OCI-LY1 (cell line): ENCODE measurements at regions not wholly inside any gene's neighbourhood (a gene's known extent, or its start where the extent isn't known, plus 50 kb on each side); places are given as distances from the start of the nearest gene placed in this dataset.

Experiments
- H2AFZ ChIP-seq: fragments of 200-600 bp; sonication (generic), shearing (Covaris generic); 2 replicates; pipeline ENCODE4 v1.6.0; 2014; ENCODE audit warnings: antibody characterized with exemption, mild to moderate bottlenecking, low read length
- H3F3A ChIP-seq: fragments of 200-600 bp; sonication (generic), shearing (Covaris generic); 2 replicates; pipeline ENCODE4 v1.6.0; 2014; ENCODE audit warnings: mild to moderate bottlenecking, antibody characterized with exemption, low read length, moderate library complexity; ENCODE audit not compliant: insufficient read depth
- H3K27ac ChIP-seq: fragments of 200-600 bp; sonication (generic); 2 replicates; pipeline ENCODE4 v1.5.1; 2014; ENCODE audit warnings: low read length, mixed run types, mild to moderate bottlenecking, low read depth; ENCODE audit not compliant: poor library complexity, severe bottlenecking
- H3K27me3 ChIP-seq: fragments of 200-600 bp; sonication (generic); 2 replicates; pipeline ENCODE4 v1.6.0; 2014; ENCODE audit warnings: antibody characterized with exemption, mild to moderate bottlenecking, low read length, moderate library complexity; ENCODE audit not compliant: insufficient read depth
- H3K36me3 ChIP-seq: fragments of 200-600 bp; sonication (generic); 2 replicates; pipeline ENCODE4 v1.6.1; 2014; ENCODE audit warnings: mild to moderate bottlenecking, antibody characterized with exemption, low read length, moderate library complexity, mixed read lengths; ENCODE audit not compliant: insufficient read depth
- H3K4me1 ChIP-seq: fragments of 200-600 bp; sonication (generic); 2 replicates; pipeline ENCODE4 v1.5.1; 2014; ENCODE audit warnings: mild to moderate bottlenecking, low read length, moderate library complexity; ENCODE audit not compliant: insufficient read depth, severe bottlenecking
- H3K4me2 ChIP-seq: fragments of 200-600 bp; sonication (generic), shearing (Covaris generic); 2 replicates; pipeline ENCODE4 v1.6.1; 2014; ENCODE audit warnings: low read length
- H3K4me3 ChIP-seq: fragments of 200-600 bp; sonication (generic); 2 replicates; pipeline ENCODE4 v1.5.1; 2014; ENCODE audit warnings: low read length, low read depth, mild to moderate bottlenecking, mixed read lengths; ENCODE audit not compliant: poor library complexity, severe bottlenecking
- H3K79me2 ChIP-seq: fragments of 200-600 bp; shearing (Covaris generic); 2 replicates; pipeline ENCODE4 v1.6.1; 2016; ENCODE audit warnings: mixed run types, low read length, mixed read lengths; ENCODE audit not compliant: insufficient read depth
- H3K9ac ChIP-seq: fragments of 200-600 bp; sonication (generic), shearing (Covaris generic); 2 replicates; pipeline ENCODE4 v1.6.1; 2014; ENCODE audit warnings: mild to moderate bottlenecking, low read length, mixed read lengths
- H3K9me2 ChIP-seq: fragments of 200-600 bp; sonication (generic), shearing (Covaris generic); 2 replicates; pipeline ENCODE4 v1.6.1; 2014; ENCODE audit warnings: low read depth, mild to moderate bottlenecking, low read length, mixed read lengths
- H3K9me3 ChIP-seq: fragments of 200-600 bp; shearing (Covaris generic); 2 replicates; pipeline ENCODE4 v1.6.1; 2014; ENCODE audit warnings: low read length, mixed read lengths
- H4K20me1 ChIP-seq: fragments of 200-600 bp; sonication (generic), shearing (Covaris generic); 2 replicates; pipeline ENCODE4 v1.6.0; 2016; ENCODE audit warnings: mild to moderate bottlenecking, low read length; ENCODE audit not compliant: insufficient read depth
- EZH2 ChIP-seq: fragments of 200-600 bp; sonication (generic), shearing (Covaris generic); IDR thresholded peaks from 2 replicates; pipeline ENCODE4 v1.8.0; 2017; ENCODE audit warnings: borderline replicate concordance, mixed run types, mild to moderate bottlenecking, antibody characterized with exemption, low read length, moderate library complexity, mixed read lengths
- TF ChIP-seq, protein P1 (sequence below): fragments of 200-600 bp; sonication (generic), shearing (Covaris generic); IDR thresholded peaks from 2 replicates; pipeline ENCODE4 v1.5.1; 2017; ENCODE audit warnings: mild to moderate bottlenecking, antibody characterized with exemption, low read length, moderate library complexity, mixed read lengths

DNA sequence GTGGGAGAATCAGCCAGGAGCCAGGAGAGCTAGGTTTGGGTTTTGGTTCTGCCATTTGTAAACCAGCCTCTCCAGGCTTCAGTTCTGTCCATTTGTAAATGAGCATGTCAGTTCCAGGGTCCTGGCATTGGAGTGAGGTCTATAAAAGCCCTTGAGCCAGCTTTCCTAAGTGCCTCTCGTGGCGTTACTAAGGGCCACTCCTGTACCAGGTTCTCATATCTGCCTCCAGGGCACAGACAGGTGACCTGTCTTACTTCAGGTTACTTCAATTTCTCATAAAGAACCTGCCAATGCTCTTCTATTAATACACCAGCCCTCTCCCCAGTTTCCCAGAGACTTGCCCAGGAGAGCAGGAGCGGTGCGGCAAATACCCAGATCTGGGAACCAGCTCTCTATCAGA is 101.9 kb downstream of the VEGFA start:
- H3K4me3 ChIP-seq: no peak overlapping the region
- H3K79me2 ChIP-seq: no peaks in the 10 kb centered on the region

DNA sequence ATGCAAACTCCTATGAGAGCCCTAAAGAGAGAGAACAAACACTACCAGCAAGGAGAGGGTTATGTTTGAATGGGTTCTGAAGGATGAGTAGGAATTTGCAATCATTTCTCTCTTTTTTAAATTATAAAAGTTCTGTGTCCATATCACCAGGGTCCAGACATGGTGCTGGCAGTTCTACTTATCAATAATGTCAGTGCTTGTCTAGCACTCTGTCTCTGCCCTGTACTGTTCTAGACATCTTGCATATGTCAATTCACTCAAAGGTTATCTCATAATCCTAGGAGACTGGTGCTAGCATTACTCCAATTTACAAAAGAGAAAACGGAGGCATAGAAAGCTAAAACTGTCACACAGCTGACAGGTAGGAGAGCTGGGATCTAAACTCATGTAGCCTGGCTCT is 101.3 kb downstream of the VEGFA start:
- no peak overlapping the region for H3K9ac ChIP-seq

More for the DNA sequence above, 101.9 kb downstream of the VEGFA start:
- H3K4me2 ChIP-seq: no peak overlapping the region
- H3K9ac ChIP-seq: no peak overlapping the region
- H3K4me1 ChIP-seq: no peaks in the 10 kb centered on the region
- H3F3A ChIP-seq: no peaks in the 10 kb centered on the region
- no peaks in the 10 kb centered on the region for H3K9me2 ChIP-seq
- H3K36me3 ChIP-seq: no peaks in the 10 kb centered on the region
- H4K20me1 ChIP-seq: no peaks in the 10 kb centered on the region
- H3K9me3 ChIP-seq: no peaks in the 10 kb centered on the region
- H2AFZ ChIP-seq: no peak overlapping the region
- no peak overlapping the region for H3K27ac ChIP-seq
- peaks cover 11% of the 10 kb centered on the region for H3K27me3 ChIP-seq
- TF ChIP-seq EZH2: no peak
- TF ChIP-seq, protein P1, sequence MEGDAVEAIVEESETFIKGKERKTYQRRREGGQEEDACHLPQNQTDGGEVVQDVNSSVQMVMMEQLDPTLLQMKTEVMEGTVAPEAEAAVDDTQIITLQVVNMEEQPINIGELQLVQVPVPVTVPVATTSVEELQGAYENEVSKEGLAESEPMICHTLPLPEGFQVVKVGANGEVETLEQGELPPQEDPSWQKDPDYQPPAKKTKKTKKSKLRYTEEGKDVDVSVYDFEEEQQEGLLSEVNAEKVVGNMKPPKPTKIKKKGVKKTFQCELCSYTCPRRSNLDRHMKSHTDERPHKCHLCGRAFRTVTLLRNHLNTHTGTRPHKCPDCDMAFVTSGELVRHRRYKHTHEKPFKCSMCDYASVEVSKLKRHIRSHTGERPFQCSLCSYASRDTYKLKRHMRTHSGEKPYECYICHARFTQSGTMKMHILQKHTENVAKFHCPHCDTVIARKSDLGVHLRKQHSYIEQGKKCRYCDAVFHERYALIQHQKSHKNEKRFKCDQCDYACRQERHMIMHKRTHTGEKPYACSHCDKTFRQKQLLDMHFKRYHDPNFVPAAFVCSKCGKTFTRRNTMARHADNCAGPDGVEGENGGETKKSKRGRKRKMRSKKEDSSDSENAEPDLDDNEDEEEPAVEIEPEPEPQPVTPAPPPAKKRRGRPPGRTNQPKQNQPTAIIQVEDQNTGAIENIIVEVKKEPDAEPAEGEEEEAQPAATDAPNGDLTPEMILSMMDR: no peak

DNA sequence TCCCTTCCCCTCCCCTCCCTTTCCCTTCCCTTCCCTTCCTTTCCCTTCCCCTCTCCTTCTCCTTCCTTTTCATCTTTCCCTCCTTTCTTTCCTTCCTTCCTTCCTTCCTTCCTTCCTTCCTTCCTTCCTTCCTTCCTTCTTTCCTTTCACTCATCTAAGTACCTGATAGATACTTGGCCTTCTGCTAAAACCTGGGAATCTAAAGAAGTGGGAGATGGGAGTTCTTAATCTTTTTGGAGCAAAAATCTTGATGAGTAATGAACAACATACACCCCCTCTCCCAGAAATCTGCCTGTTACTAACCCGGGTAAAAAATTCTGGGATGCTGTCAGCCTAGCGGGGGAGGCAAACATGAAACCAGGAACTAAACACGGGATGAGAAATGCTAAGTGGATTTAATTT is 100.7 kb downstream of the VEGFA start:
- Histone ChIP-seq H3K79me2 (no peaks in the 10 kb centered on the region), H2AFZ (no peak overlapping the region), H3K9me2 (no peaks in the 10 kb centered on the region), H3K9me3 (no peaks in the 10 kb centered on the region), H3F3A (no peaks in the 10 kb centered on the region), H3K4me2 (no peak overlapping the region), H3K4me1 (no peaks in the 10 kb centered on the region), H4K20me1 (no peaks in the 10 kb centered on the region), H3K4me3 (no peak overlapping the region), H3K36me3 (no peaks in the 10 kb centered on the region), H3K27ac (no peak overlapping the region), H3K27me3 (peaks cover 11% of the 10 kb centered on the region), H3K9ac (no peak overlapping the region)
- no peak for TF ChIP-seq EZH2
- TF ChIP-seq, protein P1: no peak

More for the DNA sequence above, 101.3 kb downstream of the VEGFA start:
- H3K4me1 ChIP-seq: no peaks in the 10 kb centered on the region
- no peak overlapping the region for H3K4me2 ChIP-seq
- H3K36me3 ChIP-seq: no peaks in the 10 kb centered on the region
- no peaks in the 10 kb centered on the region for H3F3A ChIP-seq
- peaks cover 11% of the 10 kb centered on the region for H3K27me3 ChIP-seq
- H3K27ac ChIP-seq: no peak overlapping the region
- no peaks in the 10 kb centered on the region for H4K20me1 ChIP-seq
- no peak overlapping the region for H3K4me3 ChIP-seq
- no peak overlapping the region for H2AFZ ChIP-seq
- no peaks in the 10 kb centered on the region for H3K79me2 ChIP-seq
- H3K9me2 ChIP-seq: no peaks in the 10 kb centered on the region
- no peaks in the 10 kb centered on the region for H3K9me3 ChIP-seq
- no peak for TF ChIP-seq EZH2
- TF ChIP-seq, protein P1: no peak
